WTC11 (cell line): ENCODE measurements at regions not wholly inside any gene's neighbourhood (a gene's known extent, or its start where the extent isn't known, plus 50 kb on each side); places are given as distances from the start of the nearest gene placed in this dataset.

Source experiments
- ATAC-seq: fragments of 200-7000 bp; cut with Tn5 transposase; 2 replicates; pipeline ENCODE4 v1.10.0; 2021; ENCODE audit warnings: mild to moderate bottlenecking, moderate library complexity
- CTCF ChIA-PET: fragments of 300-600 bp; sonication (Branson Sonifier 250); formaldehyde crosslinking; loops from one replicate; lab custom pipeline; 2021; ENCODE audit warnings: antibody characterized with exemption; lab: Charles Lee
- POLR2A ChIA-PET: fragments of 350-600 bp; sonication (Branson Sonifier 250); formaldehyde crosslinking; loops from one replicate; lab custom pipeline; 2021; ENCODE audit warnings: antibody characterized with exemption; lab: Charles Lee
- DNase-seq: peaks from one replicate; pipeline ENCODE4 v3.0.0; 2021; ENCODE audit warnings: low spot score
- H3K27ac Mint-ChIP-seq: 2 replicates; pipeline ENCODE4 v1.8.0; 2021; ENCODE audit warnings: mixed read lengths
- H3K27me3 Mint-ChIP-seq: 2 replicates; pipeline ENCODE4 v1.8.0; 2021; ENCODE audit warnings: low read depth, mild to moderate bottlenecking, moderate library complexity, mixed read lengths
- H3K36me3 Mint-ChIP-seq: 2 replicates; pipeline ENCODE4 v1.8.0; 2021; ENCODE audit warnings: mixed read lengths
- H3K4me1 Mint-ChIP-seq: 2 replicates; pipeline ENCODE4 v1.8.0; 2022; ENCODE audit warnings: mixed read lengths
- H3K4me3 Mint-ChIP-seq: 2 replicates; pipeline ENCODE4 v1.8.0; 2021; ENCODE audit warnings: mild to moderate bottlenecking, moderate library complexity, mixed read lengths
- H3K9me3 Mint-ChIP-seq: 2 replicates; pipeline ENCODE4 v1.8.0; 2021; ENCODE audit warnings: mixed read lengths
- ATF1 ChIP-seq: sonication (generic); formaldehyde crosslinking; IDR thresholded peaks from 2 replicates; pipeline ENCODE4 v1.8.1; 2023; ENCODE audit warnings: mild to moderate bottlenecking, moderate library complexity, missing genetic modification reagents
- ATF3 ChIP-seq: sonication (generic); formaldehyde crosslinking; conservative IDR thresholded peaks from 2 replicates; pipeline ENCODE4 v1.8.1; 2022; ENCODE audit warnings: mild to moderate bottlenecking, missing genetic modification reagents
- CREB1 ChIP-seq: sonication (generic); formaldehyde crosslinking; IDR thresholded peaks from 2 replicates; pipeline ENCODE4 v1.8.0; 2023; ENCODE audit warnings: mild to moderate bottlenecking, missing genetic modification reagents
- E2F1 ChIP-seq: sonication (generic); formaldehyde crosslinking; IDR thresholded peaks from 2 replicates; pipeline ENCODE4 v1.8.0; 2022; ENCODE audit warnings: mild to moderate bottlenecking, missing genetic modification reagents
- E2F4 ChIP-seq: sonication (generic); formaldehyde crosslinking; IDR thresholded peaks from 2 replicates; pipeline ENCODE4 v1.8.1; 2022; ENCODE audit warnings: low read depth, mild to moderate bottlenecking, moderate library complexity, missing genetic modification reagents, borderline replicate concordance
- IRF2 ChIP-seq: sonication (generic); formaldehyde crosslinking; IDR thresholded peaks from 2 replicates; pipeline ENCODE4 v1.8.0; 2022; ENCODE audit warnings: low read depth, missing genetic modification reagents, borderline replicate concordance
- JUN ChIP-seq: sonication (generic); formaldehyde crosslinking; IDR thresholded peaks from 2 replicates; pipeline ENCODE4 v1.8.0; 2023; ENCODE audit warnings: mild to moderate bottlenecking, missing genetic modification reagents
- MAX ChIP-seq: sonication (generic); formaldehyde crosslinking; IDR thresholded peaks from 2 replicates; pipeline ENCODE4 v1.8.0; 2022; ENCODE audit warnings: mild to moderate bottlenecking, missing genetic modification reagents
- MLX ChIP-seq: sonication (generic); formaldehyde crosslinking; IDR thresholded peaks from 2 replicates; pipeline ENCODE4 v1.8.1; 2023; ENCODE audit warnings: mild to moderate bottlenecking, missing genetic modification reagents, moderate library complexity
- MXD4 ChIP-seq: fragments of 250-450 bp; sonication (Bioruptor Pico); IDR thresholded peaks from 2 replicates; pipeline ENCODE4 v1.8.0; 2021; ENCODE audit warnings: mild to moderate bottlenecking, moderate library complexity, borderline replicate concordance
- NFYB ChIP-seq: sonication (generic); formaldehyde crosslinking; conservative IDR thresholded peaks from 2 replicates; pipeline ENCODE4 v1.8.0; 2022; ENCODE audit warnings: low read depth, missing genetic modification reagents
- STAT6 ChIP-seq: sonication (generic); formaldehyde crosslinking; conservative IDR thresholded peaks from 2 replicates; pipeline ENCODE4 v1.8.1; 2023; ENCODE audit warnings: mild to moderate bottlenecking, low read depth, missing genetic modification reagents, moderate library complexity
- TEAD1 ChIP-seq: sonication (generic); formaldehyde crosslinking; IDR thresholded peaks from 2 replicates; pipeline ENCODE4 v1.8.0; 2022; ENCODE audit warnings: mild to moderate bottlenecking, missing genetic modification reagents
- ZNF232 ChIP-seq: sonication (generic); formaldehyde crosslinking; IDR thresholded peaks from 2 replicates; pipeline ENCODE4 v1.8.0; 2022; ENCODE audit warnings: mild to moderate bottlenecking, missing genetic modification reagents
- ZNF317 ChIP-seq: sonication (generic); formaldehyde crosslinking; IDR thresholded peaks from 2 replicates; pipeline ENCODE4 v1.8.1; 2023; ENCODE audit warnings: low read depth, mild to moderate bottlenecking, moderate library complexity, missing genetic modification reagents, borderline replicate concordance
- ZNF416 ChIP-seq: fragments of 250-450 bp; sonication (Bioruptor Pico); IDR thresholded peaks from 2 replicates; pipeline ENCODE4 v1.9.0; 2021; ENCODE audit warnings: mild to moderate bottlenecking, inconsistent platforms
- ZNF423 ChIP-seq: fragments of 250-450 bp; sonication (Bioruptor Pico); IDR thresholded peaks from 2 replicates; pipeline ENCODE4 v2.1.2; 2022; ENCODE audit warnings: mild to moderate bottlenecking, moderate library complexity
- ZNF512 ChIP-seq: sonication (generic); formaldehyde crosslinking; IDR thresholded peaks from 2 replicates; pipeline ENCODE4 v1.8.1; 2022; ENCODE audit warnings: missing genetic modification reagents, borderline replicate concordance
- ZNF671 ChIP-seq: fragments of 250-450 bp; sonication (Bioruptor Pico); IDR thresholded peaks from 2 replicates; pipeline ENCODE4 v1.8.0; 2021; ENCODE audit warnings: mild to moderate bottlenecking

- Mint-ChIP-seq H3K27me3 (no peaks in the 10 kb centered on the region), H3K36me3 (no peaks in the 10 kb centered on the region), H3K9me3 (no peaks in the 10 kb centered on the region), H3K4me1 (no peaks in the 10 kb centered on the region), H3K4me3 (no peak overlapping the region), H3K27ac (no peak overlapping the region)
- TF ChIP-seq ATF3 (CRISPR knock-in tag) (no peak), NFYB (CRISPR knock-in tag) (no peak), ZNF416 (CRISPR knock-in tag) (no peak), STAT6 (CRISPR knock-in tag) (no peak)
- ChIA-PET POLR2A (no interaction called here), CTCF (no interaction called here)
- ATAC-seq (no peak), DNase-seq (no peak)
Observed at GRCh38 chr5:31064215-31064614, 129.3 kb upstream of the CDH6 start.

GRCh38 chr5:31062902-31063580 is 130.4 kb upstream of the CDH6 start:
- ATAC-seq, result no peak
- CTCF ChIA-PET, result no interaction called here
- no peak for DNase-seq

More at GRCh38 chr5:31062902-31063580, 130.4 kb upstream of the CDH6 start:
- POLR2A ChIA-PET, result no interaction called here
- H3K27me3 Mint-ChIP-seq, result no peaks in the 10 kb centered on the region
- H3K4me1 Mint-ChIP-seq, result peaks cover 6% of the 10 kb centered on the region
- no peak for TF ChIP-seq TEAD1
- no peak for TF ChIP-seq CREB1 (CRISPR knock-in tag)
- no peak for TF ChIP-seq ZNF232 (CRISPR knock-in tag)
- TF ChIP-seq ZNF317 (CRISPR knock-in tag), result no peak
- TF ChIP-seq MLX (CRISPR knock-in tag), result no peak
- TF ChIP-seq ZNF671 (CRISPR knock-in tag), result no peak
- no peak for TF ChIP-seq E2F1 (CRISPR knock-in tag)
- TF ChIP-seq JUN (CRISPR knock-in tag), result no peak
- TF ChIP-seq ZNF423 (CRISPR knock-in tag), result no peak
- TF ChIP-seq MXD4 (CRISPR knock-in tag), result no peak
- TF ChIP-seq MAX, result no peak
- no peak for TF ChIP-seq ATF1
- no peak for TF ChIP-seq ZNF512
- TF ChIP-seq E2F4, result no peak
- TF ChIP-seq IRF2 (CRISPR knock-in tag), result no peak
- peaks cover 7% of the 10 kb centered on the region; the same call in 1 of the 2 replicates for H3K9me3 Mint-ChIP-seq
- H3K4me3 Mint-ChIP-seq, result no peak overlapping the region
- H3K27ac Mint-ChIP-seq, result no peak overlapping the region
- H3K36me3 Mint-ChIP-seq, result no peaks in the 10 kb centered on the region
